Loucy (cell line): ENCODE measurements at regions not wholly inside any gene's neighbourhood (a gene's known extent, or its start where the extent isn't known, plus 50 kb on each side); places are given as distances from the start of the nearest gene placed in this dataset.

Experiments used
- H2AFZ ChIP-seq: fragments of 200-600 bp; sonication (generic); 2 replicates; pipeline ENCODE4 v1.6.0; 2016; ENCODE audit warnings: antibody characterized with exemption, mild to moderate bottlenecking, low read length, moderate library complexity
- H3F3A ChIP-seq: fragments of 200-600 bp; 2 replicates; pipeline ENCODE4 v1.6.0; 2016; ENCODE audit warnings: antibody characterized with exemption, low read depth, mild to moderate bottlenecking
- H3K27me3 ChIP-seq: fragments of 200-600 bp; sonication (generic); 2 replicates; pipeline ENCODE4 v1.6.1; 2014; ENCODE audit warnings: low read length, mild to moderate bottlenecking; ENCODE audit not compliant: insufficient read depth, poor library complexity, severe bottlenecking
- H3K36me3 ChIP-seq: fragments of 200-600 bp; sonication (generic); 2 replicates; pipeline ENCODE4 v1.6.1; 2016; ENCODE audit warnings: low read length; ENCODE audit not compliant: insufficient read depth
- H3K4me1 ChIP-seq: fragments of 200-600 bp; sonication (generic); 2 replicates; pipeline ENCODE4 v1.5.1; 2014; ENCODE audit warnings: low read length, mild to moderate bottlenecking; ENCODE audit not compliant: insufficient read depth, poor library complexity, severe bottlenecking
- H3K4me2 ChIP-seq: fragments of 200-600 bp; sonication (generic); 2 replicates; pipeline ENCODE4 v1.6.0; 2014; ENCODE audit warnings: antibody characterized with exemption, low read length, low read depth, mild to moderate bottlenecking; ENCODE audit not compliant: poor library complexity, severe bottlenecking
- H3K4me3 ChIP-seq: fragments of 200-600 bp; sonication (generic); 2 replicates; pipeline ENCODE4 v1.5.1; 2014; ENCODE audit warnings: low read length, mild to moderate bottlenecking, mixed read lengths; ENCODE audit not compliant: poor library complexity, severe bottlenecking
- H3K79me2 ChIP-seq: fragments of 200-600 bp; sonication (generic); 2 replicates; pipeline ENCODE4 v1.6.1; 2014; ENCODE audit warnings: low read length; ENCODE audit not compliant: insufficient read depth
- H3K9ac ChIP-seq: fragments of 200-600 bp; sonication (generic); 2 replicates; pipeline ENCODE4 v1.6.0; 2014; ENCODE audit warnings: mild to moderate bottlenecking, low read depth, low read length, moderate library complexity; ENCODE audit not compliant: poor library complexity, severe bottlenecking
- H3K9me2 ChIP-seq: fragments of 200-600 bp; sonication (generic); replicated peaks from 2 replicates; pipeline ENCODE4 v1.6.1; 2016; ENCODE audit warnings: low read depth, low read length, mixed read lengths
- H3K9me3 ChIP-seq: fragments of 200-600 bp; sonication (generic); 2 replicates; pipeline ENCODE4 v1.6.1; 2014; ENCODE audit warnings: mild to moderate bottlenecking, antibody characterized with exemption, low read length, low read depth; ENCODE audit not compliant: insufficient read depth
- H4K20me1 ChIP-seq: fragments of 200-600 bp; sonication (generic); 2 replicates; pipeline ENCODE4 v1.6.0; 2014; ENCODE audit warnings: antibody characterized with exemption, low read length, mild to moderate bottlenecking; ENCODE audit not compliant: insufficient read depth, poor library complexity, severe bottlenecking
- EZH2phosphoT487 ChIP-seq: fragments of 200-600 bp; IDR thresholded peaks from 2 replicates; pipeline ENCODE4 v1.6.1; 2018; ENCODE audit warnings: antibody characterized with exemption, mild to moderate bottlenecking, moderate library complexity, borderline replicate concordance
- TF ChIP-seq, protein P1 (sequence below): fragments of 200-600 bp; sonication (generic); conservative IDR thresholded peaks from 2 replicates; pipeline ENCODE4 v1.5.1; 2014; ENCODE audit warnings: mild to moderate bottlenecking, antibody characterized with exemption, low read length

- Histone ChIP-seq H3K4me1 (peaks cover 3% of the 10 kb centered on the region), H3K27me3 (no peaks in the 10 kb centered on the region), H3K79me2 (peaks cover 21% of the 10 kb centered on the region; the same call in 1 of the 2 replicates), H3K36me3 (no peaks in the 10 kb centered on the region), H3K9me3 (no peaks in the 10 kb centered on the region), H3F3A (0 out of 2 replicates have a peak, but pooled peaks cover 3% of the 10 kb centered on the region), H4K20me1 (peaks cover 5% of the 10 kb centered on the region), H3K9me2 (no peaks in the 10 kb centered on the region), H3K4me3 (no peak overlapping the region), H3K4me2 (no peak overlapping the region), H3K9ac (no peak overlapping the region), H2AFZ (no peak overlapping the region)
- TF ChIP-seq, protein P1, sequence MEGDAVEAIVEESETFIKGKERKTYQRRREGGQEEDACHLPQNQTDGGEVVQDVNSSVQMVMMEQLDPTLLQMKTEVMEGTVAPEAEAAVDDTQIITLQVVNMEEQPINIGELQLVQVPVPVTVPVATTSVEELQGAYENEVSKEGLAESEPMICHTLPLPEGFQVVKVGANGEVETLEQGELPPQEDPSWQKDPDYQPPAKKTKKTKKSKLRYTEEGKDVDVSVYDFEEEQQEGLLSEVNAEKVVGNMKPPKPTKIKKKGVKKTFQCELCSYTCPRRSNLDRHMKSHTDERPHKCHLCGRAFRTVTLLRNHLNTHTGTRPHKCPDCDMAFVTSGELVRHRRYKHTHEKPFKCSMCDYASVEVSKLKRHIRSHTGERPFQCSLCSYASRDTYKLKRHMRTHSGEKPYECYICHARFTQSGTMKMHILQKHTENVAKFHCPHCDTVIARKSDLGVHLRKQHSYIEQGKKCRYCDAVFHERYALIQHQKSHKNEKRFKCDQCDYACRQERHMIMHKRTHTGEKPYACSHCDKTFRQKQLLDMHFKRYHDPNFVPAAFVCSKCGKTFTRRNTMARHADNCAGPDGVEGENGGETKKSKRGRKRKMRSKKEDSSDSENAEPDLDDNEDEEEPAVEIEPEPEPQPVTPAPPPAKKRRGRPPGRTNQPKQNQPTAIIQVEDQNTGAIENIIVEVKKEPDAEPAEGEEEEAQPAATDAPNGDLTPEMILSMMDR = no peak
- no peak for TF ChIP-seq EZH2phosphoT487
These were observed 73.4 kb upstream of the FOXN3 start for GRCh38 chr14:89490466-89490865.

GRCh38 chr14:89489761-89490437 is 72.9 kb upstream of the FOXN3 start:
- Histone ChIP-seq H3K27me3 (no peaks in the 10 kb centered on the region), H3K9ac (no peak overlapping the region), H3K4me2 (no peak overlapping the region), H2AFZ (no peak overlapping the region), H3K4me3 (no peak overlapping the region), H4K20me1 (peaks cover 5% of the 10 kb centered on the region), H3K79me2 (peaks cover 21% of the 10 kb centered on the region; the same call in 1 of the 2 replicates), H3K9me2 (no peaks in the 10 kb centered on the region), H3K9me3 (no peaks in the 10 kb centered on the region), H3F3A (0 out of 2 replicates have a peak, but pooled peaks cover 3% of the 10 kb centered on the region), H3K36me3 (no peaks in the 10 kb centered on the region), H3K4me1 (peaks cover 3% of the 10 kb centered on the region)
- no peak for TF ChIP-seq EZH2phosphoT487
- TF ChIP-seq, protein P1 = no peak

DNA sequence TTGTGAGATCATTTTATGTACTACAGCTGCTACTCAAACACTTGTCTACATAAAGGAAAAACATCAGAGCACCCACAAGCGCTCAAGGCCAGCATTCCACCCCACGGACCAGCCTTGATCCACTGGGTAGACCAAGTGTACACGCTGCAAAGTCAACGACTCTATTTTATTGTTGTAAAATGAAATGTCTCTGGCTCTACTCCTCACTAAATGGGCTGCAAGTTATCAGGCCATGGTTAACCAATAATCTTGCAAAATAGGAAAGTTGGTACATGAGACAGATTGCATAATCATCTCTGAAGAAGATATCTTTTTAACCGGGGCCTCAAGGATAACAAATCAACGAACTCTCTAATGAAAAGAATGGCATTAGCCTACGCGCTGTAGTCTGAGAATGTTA is 69.9 kb upstream of the FOXN3 start:
- no peak overlapping the region for H2AFZ ChIP-seq
- H3K79me2 ChIP-seq = 0 out of 2 replicates have a peak, but pooled peaks cover 8% of the 10 kb centered on the region
- no peak for TF ChIP-seq EZH2phosphoT487
- TF ChIP-seq, protein P1 = no peak
- H3K4me1 ChIP-seq = no peaks in the 10 kb centered on the region
- no peak overlapping the region for H3K4me3 ChIP-seq
- no peak overlapping the region for H3K9ac ChIP-seq
- H4K20me1 ChIP-seq = no peaks in the 10 kb centered on the region
- no peaks in the 10 kb centered on the region for H3K9me2 ChIP-seq
- no peak overlapping the region for H3K4me2 ChIP-seq
- no peaks in the 10 kb centered on the region for H3K27me3 ChIP-seq
- H3K9me3 ChIP-seq = no peaks in the 10 kb centered on the region
- peaks cover 7% of the 10 kb centered on the region; the same call in 1 of the 2 replicates for H3K36me3 ChIP-seq
- H3F3A ChIP-seq = no peaks in the 10 kb centered on the region
